ENCODE measurements at regions not wholly inside any gene's neighbourhood (a gene's known extent, or its start where the extent isn't known, plus 50 kb on each side); places are given as distances from the start of the nearest gene placed in this dataset.

- no peak for TF ChIP-seq CTCF (IDR thresholded peaks at IDR 0.05; ENCODE audit: low read depth, low read length, poor library complexity, severe bottlenecking)
- no peak for TF ChIP-seq EZH2phosphoT487 (IDR thresholded peaks at IDR 0.05; ENCODE audit: borderline replicate concordance, low read length)
Observed at GRCh38 chr15:98075441-98075840, 114.9 kb downstream of the ARRDC4 start.

Data from DOHH2 (cell line).